NCI-H748 (cell line): ENCODE measurements at regions not wholly inside any gene's neighbourhood (a gene's known extent, or its start where the extent isn't known, plus 50 kb on each side); places are given as distances from the start of the nearest gene placed in this dataset.
"Not testable (repeated sequence)": the region's sequence is repeated elsewhere in the genome, so short reads cannot be mapped to it uniquely, and the experiment has no call there.

Experiments
- DNase-seq: peaks from one replicate; lab custom pipeline; 2025; ENCODE audit not compliant: unreplicated experiment; lab: John Stamatoyannopoulos, UW

DNA sequence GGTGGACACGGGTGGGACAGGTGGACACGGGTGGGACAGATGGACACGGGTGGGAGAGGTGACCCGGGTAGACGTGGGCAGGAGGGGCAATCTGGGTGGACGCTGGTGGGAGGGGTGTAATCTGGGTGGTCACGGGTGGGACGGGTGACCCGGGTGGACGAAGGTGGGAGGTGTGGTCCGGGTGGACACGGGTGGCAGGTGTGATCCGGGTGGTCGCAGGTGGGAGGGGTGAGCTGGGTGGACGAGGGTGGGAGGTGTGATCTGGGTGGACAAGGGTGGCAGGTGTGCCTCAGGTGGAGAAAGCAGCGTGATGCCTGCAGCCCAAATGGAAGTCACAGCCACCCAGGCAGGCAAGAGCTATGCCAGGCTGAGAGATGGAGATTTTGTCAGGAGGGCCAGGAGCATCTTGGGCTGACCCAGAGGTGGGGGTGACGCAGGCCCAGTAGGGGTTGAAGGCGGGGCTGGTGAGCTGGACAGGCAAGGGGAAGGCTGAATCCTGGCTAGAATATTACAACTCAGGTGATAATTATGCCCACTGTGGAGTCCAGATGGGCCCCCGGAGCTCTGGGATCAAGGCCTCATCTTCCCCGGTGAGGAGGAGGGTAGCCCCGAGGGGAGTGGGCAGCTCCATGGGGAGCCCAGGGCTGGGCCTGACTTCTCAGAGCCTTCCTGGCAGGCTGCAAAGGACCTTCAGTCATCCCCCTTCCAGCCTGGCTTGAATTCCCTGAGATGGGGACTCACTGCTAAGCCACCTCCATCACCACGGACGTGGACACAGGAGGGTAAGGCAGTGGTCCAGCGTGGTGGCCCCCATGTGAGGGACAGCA lies 100.0 kb downstream of the ADRA2C start:
- no peak for DNase-seq

DNA sequence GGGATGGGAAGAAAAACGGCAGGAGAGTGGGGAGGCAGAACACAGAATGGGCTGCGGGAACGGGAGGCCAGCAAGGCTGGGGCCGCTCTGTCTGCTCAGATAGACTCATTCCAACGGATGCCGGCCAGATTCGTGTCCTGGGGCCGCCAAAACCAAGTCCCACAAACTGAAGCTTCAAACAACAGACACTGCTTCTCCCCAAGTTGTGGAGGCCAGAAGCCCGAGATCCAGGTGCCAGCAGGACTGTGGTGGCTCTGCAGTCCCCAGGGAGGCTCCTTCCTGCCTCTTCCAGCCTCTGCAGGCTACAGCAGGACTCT lies 100.6 kb downstream of the ADRA2C start:
- no peak for DNase-seq

DNA sequence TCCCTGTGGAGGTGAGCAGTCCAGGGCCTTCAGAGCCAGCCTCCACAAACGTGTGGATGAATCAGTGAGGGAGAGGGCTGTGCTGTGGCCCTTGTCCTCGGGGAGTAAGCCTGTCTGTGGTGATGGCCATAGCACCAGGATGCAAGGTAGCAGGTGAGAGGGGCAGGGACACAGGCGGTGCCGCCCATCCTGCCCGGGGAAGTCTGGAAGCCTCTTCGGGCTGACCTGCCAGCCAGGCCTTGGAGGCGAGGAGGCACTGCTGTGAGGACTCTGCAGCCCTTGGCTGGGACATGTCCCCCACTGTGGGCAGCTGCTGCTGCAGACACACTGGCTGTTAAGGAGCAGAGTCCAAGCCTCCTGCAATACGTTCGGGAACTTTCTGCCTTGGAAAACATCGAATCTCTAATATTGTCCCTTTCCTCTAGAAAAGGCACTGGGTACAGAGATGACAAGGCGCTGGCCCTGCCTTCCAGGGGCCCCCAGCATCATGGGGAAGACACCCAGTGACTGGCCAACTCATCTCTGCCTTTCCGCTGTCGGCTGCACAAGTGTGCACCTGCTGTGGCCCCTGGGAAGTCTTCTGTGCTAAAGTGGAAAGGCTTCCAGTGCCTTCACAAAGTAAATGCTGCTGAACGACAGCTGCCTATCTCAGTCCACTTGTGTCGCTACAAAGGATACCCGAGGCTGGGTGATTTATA lies 101.4 kb downstream of the ADRA2C start:
- DNase-seq, result no peak

DNA sequence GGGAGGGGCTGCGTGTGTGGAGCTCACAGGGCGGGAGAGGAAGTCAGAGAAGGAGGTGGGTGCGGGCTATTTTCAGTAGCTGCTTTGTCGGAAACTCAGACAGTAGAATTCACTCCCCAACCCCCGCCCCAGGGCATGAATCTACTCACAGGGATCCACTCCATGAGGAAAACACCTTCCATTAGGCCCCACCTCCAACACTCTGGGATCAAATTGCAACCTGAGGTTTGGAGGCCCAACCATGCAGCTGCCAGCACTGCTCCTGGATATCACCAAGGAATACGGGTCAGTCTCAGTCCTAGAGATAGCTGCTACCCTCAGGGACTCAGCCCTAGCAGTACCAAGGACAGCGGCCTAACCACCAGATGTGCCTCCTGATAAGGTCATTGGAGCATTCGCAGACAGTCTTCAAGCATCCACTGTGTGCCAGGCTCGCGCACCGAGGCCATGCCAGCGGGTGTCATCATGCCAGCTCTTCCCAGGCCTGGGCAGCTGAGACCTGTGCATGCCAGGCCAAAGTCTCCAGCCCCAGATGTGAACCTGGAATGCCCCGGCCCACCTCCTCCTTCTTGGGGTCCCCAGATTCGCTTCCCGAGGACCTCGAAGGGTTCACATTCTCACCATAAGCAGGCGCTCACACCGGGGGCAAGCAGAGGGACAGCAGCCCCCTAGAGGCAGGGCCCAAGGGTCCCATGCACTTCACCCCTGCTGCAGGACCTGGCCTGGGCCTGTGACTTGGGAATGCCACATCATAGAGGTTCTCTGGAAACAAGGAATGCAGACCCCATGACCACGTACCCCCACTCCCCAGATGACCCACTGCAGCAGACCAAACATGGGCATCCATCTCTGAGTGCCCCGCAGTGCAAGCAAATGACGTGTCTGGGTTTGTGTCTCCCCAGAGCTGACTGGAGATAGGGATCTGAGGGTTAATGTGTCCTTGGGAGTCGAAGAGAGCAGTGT lies 102.3 kb downstream of the ADRA2C start:
- no peak for DNase-seq

DNA sequence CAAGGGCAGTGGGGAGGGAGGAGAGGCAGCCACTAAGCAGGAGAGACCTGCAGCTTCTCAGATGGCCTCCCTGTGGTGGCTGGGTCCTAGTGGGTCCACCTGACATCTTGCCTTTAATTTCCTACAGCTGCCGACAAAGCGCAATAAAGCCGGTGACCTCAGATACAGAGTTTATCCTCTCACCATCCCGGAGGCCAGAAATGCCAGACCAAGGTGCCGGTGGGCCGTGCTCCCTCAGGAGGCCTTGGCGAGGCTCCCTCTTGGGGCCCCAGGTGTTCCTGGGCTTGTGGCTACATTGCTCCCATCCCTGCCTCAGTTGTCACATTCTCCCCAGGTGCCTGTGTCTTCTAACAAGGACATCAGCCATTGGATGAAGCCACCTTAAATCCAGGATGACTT lies 103.0 kb downstream of the ADRA2C start:
- no peak for DNase-seq

DNA sequence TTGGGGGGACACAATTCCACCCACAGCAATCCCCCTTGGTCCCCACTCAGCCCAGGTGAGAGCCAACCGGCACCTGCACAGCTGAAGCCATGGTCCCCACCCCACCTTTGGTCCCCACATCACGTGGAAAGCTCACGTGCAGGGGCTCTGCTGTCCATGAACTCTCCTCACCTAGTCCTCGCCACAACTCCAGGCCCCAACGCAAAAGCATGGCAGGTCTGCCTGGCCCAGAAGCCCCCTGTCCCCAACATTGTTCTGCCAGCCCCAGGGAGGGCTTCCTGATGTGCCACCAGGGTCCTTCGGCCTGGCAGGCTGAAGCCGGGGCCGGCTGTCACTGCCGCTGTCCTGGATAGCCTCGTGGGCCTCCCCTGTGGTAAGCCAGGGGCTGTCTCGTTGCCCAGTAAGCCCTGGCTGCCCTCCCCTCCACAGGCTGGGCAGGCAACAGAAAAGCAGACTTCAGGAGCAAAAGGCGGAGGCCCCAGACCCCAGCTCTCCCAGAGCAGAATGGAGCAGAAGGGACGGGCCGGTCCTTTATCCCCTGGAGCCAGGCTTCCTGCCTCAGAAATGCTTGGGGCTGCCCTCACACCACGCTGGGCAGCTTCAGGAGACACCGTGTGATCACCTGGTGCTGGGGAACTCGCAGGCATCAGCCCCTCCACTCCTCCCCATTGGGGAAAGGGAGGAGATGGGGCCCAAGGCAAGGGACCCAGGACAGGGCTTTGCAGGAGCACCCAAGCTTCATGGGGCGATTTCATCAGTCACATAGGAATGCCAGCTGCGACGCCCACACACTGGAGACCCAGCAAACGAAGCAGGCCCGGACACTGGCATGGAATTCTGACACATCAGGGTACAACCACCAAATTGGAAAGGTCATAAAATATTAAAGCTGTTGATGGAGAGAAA lies 103.7 kb downstream of the ADRA2C start:
- no peak for DNase-seq

DNA sequence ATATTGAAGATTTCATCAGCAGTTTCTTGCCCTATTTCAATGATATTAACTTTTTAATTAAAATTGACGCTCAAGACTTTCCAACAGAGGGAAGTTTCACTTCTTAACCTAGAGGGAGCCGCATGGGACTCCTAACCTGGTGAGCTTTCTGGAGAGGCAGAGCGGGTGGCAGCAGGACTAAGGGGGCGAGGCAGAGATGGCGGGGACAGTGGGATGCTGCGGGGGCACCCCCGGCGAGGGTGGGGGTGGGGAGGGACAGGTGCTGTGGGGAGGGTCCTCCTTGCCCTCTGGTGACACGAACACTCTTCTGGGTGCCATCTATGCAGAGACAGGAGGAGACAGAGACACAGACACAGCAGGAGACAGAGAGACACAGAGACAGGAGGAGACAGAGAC lies 104.4 kb downstream of the ADRA2C start:
- no peak for DNase-seq

DNA sequence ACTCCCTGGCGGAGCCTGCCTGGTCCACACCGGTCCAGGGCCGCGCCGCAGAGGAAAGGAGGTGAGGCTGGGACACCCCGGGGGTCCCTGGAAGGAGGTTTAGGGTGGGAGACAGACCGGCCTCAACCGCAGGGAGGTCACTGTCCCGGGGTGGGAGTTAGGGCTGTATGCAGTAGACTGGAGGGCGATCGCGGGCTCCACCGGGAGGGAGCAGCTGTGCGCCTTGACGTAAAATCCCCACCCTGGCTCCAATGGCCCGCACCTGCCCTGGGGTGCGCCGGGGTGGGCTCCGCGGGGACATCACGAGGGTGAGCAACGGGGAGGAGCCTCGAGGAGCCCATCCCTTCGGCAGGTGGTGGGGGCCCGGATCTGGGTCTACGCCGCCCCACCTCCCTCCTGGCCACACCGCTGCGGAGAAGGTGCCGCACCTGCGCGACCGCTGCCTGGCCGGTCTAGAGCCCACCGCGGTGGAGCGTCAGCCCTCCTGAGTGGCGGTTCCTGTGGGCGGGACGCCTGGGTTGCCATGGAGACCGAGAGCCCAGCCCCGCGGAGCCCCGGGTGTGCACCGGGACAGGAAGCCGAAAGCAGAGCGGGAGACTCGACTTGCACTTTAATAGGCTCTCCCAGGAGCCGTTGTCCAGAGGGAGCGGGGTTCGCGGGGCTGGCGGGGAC lies 105.1 kb downstream of the ADRA2C start:
- peak; percentile 74 for DNase-seq

DNA sequence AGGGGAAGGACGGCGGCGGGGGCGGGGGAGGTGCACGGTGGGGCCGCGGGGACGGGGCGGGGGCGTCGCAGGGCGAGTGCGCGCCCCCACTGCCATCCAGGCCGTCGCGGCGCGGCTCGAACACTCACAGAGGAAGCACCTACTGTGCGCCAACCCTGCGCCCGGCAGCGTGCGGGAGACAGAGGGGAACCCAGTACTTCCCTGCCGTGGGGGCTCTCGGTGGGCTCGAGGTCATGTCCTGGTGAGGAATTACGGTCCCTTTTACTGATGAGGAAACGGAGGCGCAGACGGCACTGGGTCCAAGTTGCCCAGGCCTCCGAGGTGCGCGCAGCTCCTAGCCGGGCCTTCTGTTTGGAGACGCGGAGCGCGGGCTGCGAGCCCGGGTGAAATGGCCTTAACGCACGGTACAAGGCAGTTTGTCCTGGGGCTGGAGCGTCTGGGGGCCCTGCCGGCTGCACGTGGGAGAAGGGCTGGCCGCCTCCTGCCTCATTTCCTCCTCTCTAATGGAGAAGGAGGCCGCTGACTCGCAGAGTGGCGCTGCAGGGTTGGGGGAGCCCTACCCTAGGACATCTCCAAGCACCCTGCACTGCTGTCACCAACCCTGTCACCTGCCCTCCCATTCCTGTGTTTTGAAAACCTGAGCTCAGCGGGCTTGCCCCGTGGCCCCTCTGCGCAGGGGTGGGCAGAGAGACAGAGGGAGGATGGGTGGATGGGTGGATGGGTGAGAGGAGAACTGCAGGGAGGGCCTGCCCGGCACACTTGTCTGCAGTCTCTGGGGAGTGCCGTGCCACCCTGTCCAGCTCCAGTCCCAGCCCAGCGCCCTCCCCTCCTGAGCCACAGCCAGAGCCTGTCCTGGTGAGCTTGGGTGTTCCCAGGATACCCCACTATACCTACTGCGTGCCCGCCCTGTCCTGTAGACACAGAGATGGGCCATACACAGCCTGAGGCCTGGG lies 106.0 kb downstream of the ADRA2C start:
- DNase-seq, result no peak

DNA sequence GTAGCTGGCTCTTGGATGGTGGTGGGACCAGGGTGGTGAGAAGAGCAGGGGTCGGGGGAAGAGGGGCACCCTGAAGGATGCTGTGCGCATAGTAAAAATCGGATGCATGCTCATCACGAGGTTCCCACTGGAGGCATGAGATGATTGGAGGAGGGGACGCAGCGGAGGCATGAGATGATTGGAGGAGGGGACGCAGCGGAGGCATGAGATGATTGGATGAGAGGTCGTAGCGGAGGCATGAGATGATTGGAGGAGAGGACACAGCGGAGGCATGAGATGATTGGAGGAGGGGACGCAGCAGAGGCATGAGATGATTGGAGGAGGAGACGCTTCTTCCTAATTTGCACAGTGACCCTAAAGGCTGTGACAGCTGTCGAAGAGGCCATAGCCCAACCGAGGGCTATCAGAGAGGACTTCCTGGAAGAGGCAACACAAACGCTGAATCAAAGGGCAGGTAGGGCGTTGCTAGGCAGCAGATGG lies 106.7 kb downstream of the ADRA2C start:
- no peak for DNase-seq

DNA sequence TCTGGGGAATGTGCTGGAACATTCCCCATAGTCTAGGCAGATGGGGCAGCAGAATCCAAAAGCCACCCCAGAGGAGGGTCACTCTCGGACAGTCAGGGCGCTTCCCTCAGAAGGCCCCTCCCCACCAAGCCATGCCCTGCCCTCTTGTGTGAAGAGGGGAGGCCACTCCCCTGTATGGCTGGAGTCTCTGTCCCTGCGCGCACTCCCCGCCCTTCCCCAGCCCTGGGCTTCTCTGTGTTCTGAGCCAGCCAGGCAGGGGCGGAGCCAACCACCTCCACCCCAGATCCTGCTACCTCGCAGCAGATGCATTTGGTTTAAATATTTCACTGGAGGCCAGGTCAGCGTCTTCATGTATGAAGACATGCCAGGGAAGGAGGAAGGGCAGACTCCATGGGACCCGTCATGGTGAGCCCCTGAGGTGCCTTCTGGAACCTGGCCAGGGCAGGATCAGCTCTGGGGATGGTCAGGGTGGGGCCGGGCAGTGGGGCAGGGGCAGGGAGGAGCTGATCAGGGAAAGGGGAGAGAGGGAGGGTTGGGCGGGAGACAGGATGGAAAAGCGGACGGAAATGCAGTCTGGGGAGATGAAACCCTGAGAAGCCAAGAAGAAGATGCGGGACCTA lies 107.3 kb downstream of the ADRA2C start:
- peak; percentile 29 for DNase-seq

DNA sequence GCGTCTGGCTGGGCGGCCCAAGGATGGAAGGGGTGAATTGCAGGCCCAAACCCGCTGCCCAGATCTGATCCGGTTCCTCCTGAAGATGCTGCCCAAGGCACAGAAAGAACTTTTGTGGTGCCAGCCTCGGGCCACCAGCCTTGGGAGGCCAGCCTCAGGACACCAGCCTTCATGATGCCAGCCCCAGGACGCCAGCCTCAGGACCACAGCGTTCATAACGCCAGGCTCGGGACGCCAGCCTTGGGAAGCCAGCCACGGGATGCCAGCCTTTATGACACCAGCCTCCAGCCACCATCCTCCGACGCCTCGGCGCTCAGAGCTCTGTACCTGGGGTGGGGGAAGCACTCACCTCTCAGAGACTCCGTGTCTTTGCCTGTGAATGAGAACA lies 107.8 kb downstream of the ADRA2C start:
- DNase-seq, result no peak

DNA sequence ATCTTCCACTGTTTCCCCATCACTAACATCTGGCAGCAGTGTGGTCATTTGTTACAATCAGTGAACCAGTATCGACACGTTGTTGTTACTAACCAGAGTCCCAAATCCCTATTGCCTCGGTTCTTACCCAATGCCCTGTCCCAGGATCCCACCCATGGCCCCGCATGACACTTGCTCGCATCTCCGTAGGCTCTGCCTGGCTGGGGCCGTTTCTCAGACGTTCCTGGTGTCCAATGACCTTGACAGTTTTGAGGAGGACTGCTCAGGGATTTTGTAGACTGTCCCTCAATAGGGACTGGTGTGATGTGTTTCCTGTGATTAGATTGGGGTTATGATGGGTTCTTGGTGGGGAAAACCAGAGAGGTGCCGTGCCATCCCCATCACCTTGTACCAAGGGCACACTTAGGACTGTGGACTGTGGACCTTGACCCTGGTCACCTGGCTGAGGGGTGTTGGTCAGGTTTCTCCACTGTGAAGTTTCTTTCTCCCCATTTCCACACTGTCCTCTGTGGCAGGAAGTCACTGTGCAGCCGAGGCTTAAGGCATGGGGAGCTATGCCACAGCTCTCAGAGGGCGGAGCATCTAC lies 108.4 kb downstream of the ADRA2C start:
- DNase-seq, result no peak

DNA sequence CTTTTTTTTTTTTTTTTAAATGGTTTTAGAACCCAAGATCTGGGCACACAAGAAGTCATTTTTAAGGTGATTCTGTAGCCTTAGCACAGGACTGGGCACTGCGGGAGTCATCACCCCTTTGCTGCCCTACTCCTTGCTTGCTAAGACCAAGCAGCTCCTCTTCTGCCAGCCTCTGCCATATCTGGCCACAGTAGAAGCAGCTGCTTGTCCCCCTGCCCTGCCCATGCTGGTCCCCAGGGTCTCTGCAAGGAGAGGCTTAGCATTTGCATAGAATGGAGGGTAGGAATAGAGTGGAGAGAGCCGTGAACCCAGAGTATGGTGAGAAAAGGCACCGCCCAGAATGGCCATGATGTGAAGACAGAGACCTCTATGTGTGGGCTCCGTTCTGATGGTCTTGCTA lies 109.3 kb downstream of the ADRA2C start:
- no peak for DNase-seq

DNA sequence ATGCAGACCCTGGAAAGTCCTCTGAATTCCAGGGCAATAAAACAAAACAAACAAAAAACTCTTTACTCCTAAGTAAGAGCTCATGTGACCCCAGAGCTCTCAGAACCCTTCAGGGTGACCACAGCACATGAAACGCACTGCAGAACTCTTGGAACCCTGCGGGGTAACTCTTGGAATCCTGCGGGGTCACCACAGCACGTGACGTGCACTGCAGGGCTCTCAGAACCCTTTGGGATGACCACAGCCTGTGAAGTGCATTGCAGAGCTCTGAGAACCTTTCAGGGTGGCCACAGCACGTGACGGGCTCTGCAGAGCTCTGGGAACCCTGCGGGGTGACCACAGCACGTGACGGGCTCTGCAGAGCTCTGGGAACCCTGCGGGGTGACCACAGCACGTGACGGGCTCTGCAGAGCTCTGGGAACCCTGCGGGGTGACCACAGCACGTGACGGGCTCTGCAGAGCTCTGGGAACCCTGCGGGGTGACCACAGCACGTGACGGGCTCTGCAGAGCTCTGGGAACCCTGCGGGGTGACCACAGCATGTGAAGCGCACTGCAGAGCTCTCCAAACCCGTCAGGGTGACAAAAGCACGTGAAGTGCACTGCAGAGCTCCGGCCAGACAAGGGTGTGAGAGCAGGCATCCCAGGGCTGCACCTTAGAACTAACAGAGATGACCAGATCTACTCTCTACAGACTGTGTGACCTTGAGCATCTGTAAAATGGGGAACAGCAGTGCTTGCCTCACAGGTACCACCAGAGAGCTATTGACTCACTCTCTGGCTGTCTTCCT lies 110.1 kb downstream of the ADRA2C start:
- not testable (repeated sequence) for DNase-seq

DNA sequence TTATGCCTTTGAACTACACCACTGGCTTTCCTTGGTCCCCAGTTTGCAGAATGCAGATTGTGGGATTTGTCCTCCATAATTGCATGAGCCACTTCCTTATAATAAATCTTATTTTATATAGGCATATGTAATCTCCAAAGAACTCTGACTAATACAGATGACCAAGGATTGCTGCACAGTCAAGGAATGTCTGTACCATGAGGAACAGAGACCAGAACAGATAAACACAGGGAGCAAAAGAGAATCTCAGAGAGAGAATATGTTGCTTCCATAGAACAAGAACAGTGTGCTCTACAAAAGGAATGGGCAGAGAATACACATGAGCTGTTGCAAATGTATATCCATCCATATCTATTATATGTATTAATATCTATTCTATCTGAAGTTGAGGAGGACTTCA lies 111.1 kb downstream of the ADRA2C start:
- no peak for DNase-seq

DNA sequence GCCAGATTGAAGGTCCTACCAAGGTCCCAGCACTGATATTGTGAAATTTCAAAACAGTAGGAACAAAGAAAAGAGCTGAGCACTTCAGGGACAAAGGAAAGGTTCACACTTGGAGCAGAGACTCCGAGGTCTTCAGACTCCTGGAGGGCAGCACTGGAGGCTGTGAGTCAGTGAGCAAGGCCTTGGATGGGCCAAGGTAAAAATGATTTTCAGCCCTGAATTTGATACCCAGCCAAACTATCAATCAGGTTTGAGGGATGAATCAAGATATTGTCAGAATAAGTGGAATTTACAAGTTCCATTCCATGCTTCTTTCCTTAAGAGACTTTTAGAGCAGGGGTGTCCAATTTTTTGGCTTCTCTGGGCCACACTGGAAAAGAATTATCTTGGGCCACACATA lies 111.7 kb downstream of the ADRA2C start:
- no peak for DNase-seq
